GM23338 (cell line): ENCODE measurements at regions not wholly inside any gene's neighbourhood (a gene's known extent, or its start where the extent isn't known, plus 50 kb on each side); places are given as distances from the start of the nearest gene placed in this dataset.

Source experiments
- ATAC-seq: fragments of 200-7000 bp; cut with Tn5 transposase; 3 replicates; pipeline ENCODE4 v1.9.1; 2020
- DNase-seq: peaks from one replicate; pipeline ENCODE4 v3.0.0-alpha.2; 2015; ENCODE audit warnings: low spot score
- H2AFZ ChIP-seq: fragments of 200-600 bp; sonication (generic); 2 replicates; pipeline ENCODE4 v1.8.0; 2016; ENCODE audit warnings: antibody characterized with exemption, mild to moderate bottlenecking, moderate library complexity
- H3F3A ChIP-seq: fragments of 200-600 bp; sonication (generic); replicated peaks from 2 replicates; pipeline ENCODE4 v1.8.0; 2017; ENCODE audit warnings: antibody characterized with exemption, mixed run types, low read depth
- H3K27ac ChIP-seq: fragments of 200-600 bp; sonication (generic); 2 replicates; pipeline ENCODE4 v1.6.1; 2016; ENCODE audit warnings: low read depth
- H3K27me3 ChIP-seq: fragments of 200-600 bp; sonication (generic); 2 replicates; pipeline ENCODE4 v1.8.0; 2016; ENCODE audit warnings: mild to moderate bottlenecking, mixed run types, moderate library complexity; ENCODE audit not compliant: insufficient read depth
- H3K36me3 ChIP-seq: fragments of 200-600 bp; sonication (generic); 2 replicates; pipeline ENCODE4 v1.8.0; 2016; ENCODE audit warnings: mild to moderate bottlenecking; ENCODE audit not compliant: insufficient read depth
- H3K4me1 ChIP-seq: fragments of 200-600 bp; sonication (generic); 2 replicates; pipeline ENCODE4 v1.8.0; 2016; ENCODE audit warnings: mild to moderate bottlenecking, moderate library complexity; ENCODE audit not compliant: insufficient read depth
- H3K4me2 ChIP-seq: fragments of 200-600 bp; sonication (generic); 2 replicates; pipeline ENCODE4 v1.7.1; 2017; ENCODE audit warnings: mixed run types
- H3K4me3 ChIP-seq: fragments of 200-600 bp; sonication (generic); 2 replicates; pipeline ENCODE4 v1.6.1; 2016; ENCODE audit warnings: mixed run types
- H3K79me2 ChIP-seq: fragments of 200-600 bp; sonication (generic); replicated peaks from 2 replicates; pipeline ENCODE4 v1.8.0; 2017; ENCODE audit warnings: mild to moderate bottlenecking; ENCODE audit not compliant: insufficient read depth
- H3K9me2 ChIP-seq: fragments of 200-600 bp; sonication (generic); 2 replicates; pipeline ENCODE4 v1.8.0; 2017; ENCODE audit not compliant: insufficient read depth
- H4K20me1 ChIP-seq: fragments of 200-600 bp; sonication (generic); replicated peaks from 2 replicates; pipeline ENCODE4 v1.8.0; 2017; ENCODE audit warnings: mild to moderate bottlenecking; ENCODE audit not compliant: insufficient read depth
- H3K27ac Mint-ChIP-seq: 2 replicates; pipeline ENCODE4 v1.8.0; 2020; ENCODE audit warnings: inconsistent platforms, mild to moderate bottlenecking, moderate library complexity, mixed read lengths
- H3K27me3 Mint-ChIP-seq: 3 replicates; pipeline ENCODE4 v1.8.0; 2022; ENCODE audit warnings: low read depth, mild to moderate bottlenecking, moderate library complexity, mixed read lengths, inconsistent platforms; ENCODE audit not compliant: insufficient read depth, poor library complexity
- H3K36me3 Mint-ChIP-seq: 3 replicates; pipeline ENCODE4 v1.8.0; 2021; ENCODE audit warnings: low read depth, mild to moderate bottlenecking, inconsistent platforms, moderate library complexity, mixed read lengths
- H3K4me1 Mint-ChIP-seq: 3 replicates; pipeline ENCODE4 v1.8.0; 2020; ENCODE audit warnings: mild to moderate bottlenecking, inconsistent platforms, mixed read lengths
- H3K4me3 Mint-ChIP-seq: 3 replicates; pipeline ENCODE4 v1.8.0; 2021; ENCODE audit warnings: moderate library complexity, mild to moderate bottlenecking, inconsistent platforms, mixed read lengths
- H3K9me3 Mint-ChIP-seq: 3 replicates; pipeline ENCODE4 v1.8.0; 2020; ENCODE audit warnings: moderate library complexity, mild to moderate bottlenecking, inconsistent platforms, mixed read lengths
- CREB1 ChIP-seq: fragments of 250-450 bp; sonication (Bioruptor Pico); IDR thresholded peaks from 2 replicates; pipeline ENCODE4 v1.5.0; 2020; ENCODE audit warnings: low read depth, mild to moderate bottlenecking, moderate library complexity
- EZH2 ChIP-seq: fragments of 200-600 bp; sonication (generic); IDR thresholded peaks from one replicate; pipeline ENCODE4 v1.8.0; 2017; ENCODE audit warnings: antibody characterized with exemption, mild to moderate bottlenecking, low read depth; ENCODE audit not compliant: unreplicated experiment
- EZH2phosphoT487 ChIP-seq: fragments of 200-600 bp; sonication (generic); IDR thresholded peaks from one replicate; pipeline ENCODE4 v1.8.1; 2018; ENCODE audit warnings: antibody characterized with exemption; ENCODE audit not compliant: unreplicated experiment
- JUNB ChIP-seq: IDR thresholded peaks from one replicate; pipeline ENCODE4 v1.6.1; 2016; ENCODE audit warnings: antibody characterized with exemption; ENCODE audit not compliant: unreplicated experiment
- NANOG ChIP-seq: IDR thresholded peaks from 2 replicates; pipeline ENCODE4 v1.6.1; 2016; ENCODE audit warnings: antibody characterized with exemption, borderline replicate concordance
- POLR2AphosphoS5 ChIP-seq: IDR thresholded peaks from 2 replicates; pipeline ENCODE4 v1.6.1; 2016; ENCODE audit warnings: antibody characterized with exemption, low read depth
- ZNF114 ChIP-seq: fragments of 250-450 bp; sonication (Bioruptor Pico); IDR thresholded peaks from 2 replicates; pipeline ENCODE4 v1.5.0; 2020; ENCODE audit warnings: mild to moderate bottlenecking, moderate library complexity
- ZNF331 ChIP-seq: fragments of 250-450 bp; sonication (Bioruptor Pico); IDR thresholded peaks from 2 replicates; pipeline ENCODE4 v1.5.0; 2020; ENCODE audit warnings: low read depth, mild to moderate bottlenecking, moderate library complexity
- TF ChIP-seq, protein P1 (sequence below), 2 experiments: fragments of 200-600 bp in 1 of 2; sonication (generic) in 1 of 2; conservative IDR thresholded peaks; 2 replicates each; pipeline versions ENCODE4 v1.5.1 to v1.6.1; 2016 to 2017; ENCODE audit warnings: antibody characterized with exemption in 2 of 2, low read depth in 2 of 2, mild to moderate bottlenecking in 2 of 2, moderate library complexity in 1 of 2
- TF ChIP-seq, protein P2 (sequence below): IDR thresholded peaks from 2 replicates; pipeline ENCODE4 v1.6.1; 2016; ENCODE audit warnings: antibody characterized with exemption
- TF ChIP-seq, protein P3 (sequence below): fragments of 250-450 bp; sonication (Bioruptor Pico); IDR thresholded peaks from 2 replicates; pipeline ENCODE4 v1.5.0; 2020; ENCODE audit warnings: mild to moderate bottlenecking, moderate library complexity

- TF ChIP-seq, protein P1, sequence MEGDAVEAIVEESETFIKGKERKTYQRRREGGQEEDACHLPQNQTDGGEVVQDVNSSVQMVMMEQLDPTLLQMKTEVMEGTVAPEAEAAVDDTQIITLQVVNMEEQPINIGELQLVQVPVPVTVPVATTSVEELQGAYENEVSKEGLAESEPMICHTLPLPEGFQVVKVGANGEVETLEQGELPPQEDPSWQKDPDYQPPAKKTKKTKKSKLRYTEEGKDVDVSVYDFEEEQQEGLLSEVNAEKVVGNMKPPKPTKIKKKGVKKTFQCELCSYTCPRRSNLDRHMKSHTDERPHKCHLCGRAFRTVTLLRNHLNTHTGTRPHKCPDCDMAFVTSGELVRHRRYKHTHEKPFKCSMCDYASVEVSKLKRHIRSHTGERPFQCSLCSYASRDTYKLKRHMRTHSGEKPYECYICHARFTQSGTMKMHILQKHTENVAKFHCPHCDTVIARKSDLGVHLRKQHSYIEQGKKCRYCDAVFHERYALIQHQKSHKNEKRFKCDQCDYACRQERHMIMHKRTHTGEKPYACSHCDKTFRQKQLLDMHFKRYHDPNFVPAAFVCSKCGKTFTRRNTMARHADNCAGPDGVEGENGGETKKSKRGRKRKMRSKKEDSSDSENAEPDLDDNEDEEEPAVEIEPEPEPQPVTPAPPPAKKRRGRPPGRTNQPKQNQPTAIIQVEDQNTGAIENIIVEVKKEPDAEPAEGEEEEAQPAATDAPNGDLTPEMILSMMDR (conservative IDR thresholded peaks at IDR 0.05; ENCODE audit: low read depth in 2 of 2), result no peak
- no peak for TF ChIP-seq EZH2
- no peak for TF ChIP-seq ZNF114 (CRISPR knock-in tag)
- no peak for TF ChIP-seq CREB1 (CRISPR knock-in tag)
- TF ChIP-seq NANOG, result no peak
- TF ChIP-seq, protein P2, sequence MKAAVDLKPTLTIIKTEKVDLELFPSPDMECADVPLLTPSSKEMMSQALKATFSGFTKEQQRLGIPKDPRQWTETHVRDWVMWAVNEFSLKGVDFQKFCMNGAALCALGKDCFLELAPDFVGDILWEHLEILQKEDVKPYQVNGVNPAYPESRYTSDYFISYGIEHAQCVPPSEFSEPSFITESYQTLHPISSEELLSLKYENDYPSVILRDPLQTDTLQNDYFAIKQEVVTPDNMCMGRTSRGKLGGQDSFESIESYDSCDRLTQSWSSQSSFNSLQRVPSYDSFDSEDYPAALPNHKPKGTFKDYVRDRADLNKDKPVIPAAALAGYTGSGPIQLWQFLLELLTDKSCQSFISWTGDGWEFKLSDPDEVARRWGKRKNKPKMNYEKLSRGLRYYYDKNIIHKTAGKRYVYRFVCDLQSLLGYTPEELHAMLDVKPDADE, result no peak
- no peak for TF ChIP-seq JUNB
- TF ChIP-seq EZH2phosphoT487, result no peak
- no peak for TF ChIP-seq POLR2AphosphoS5
- no peak for TF ChIP-seq ZNF331 (CRISPR knock-in tag)
Observed at GRCh38 chr4:22595684-22596083, 79.8 kb upstream of the ADGRA3 start (continued).

GRCh38 chr4:22596409-22596808 lies 80.5 kb upstream of the ADGRA3 start:
- no peak for ATAC-seq
- peaks cover 1% of the 10 kb centered on the region for H3K27me3 Mint-ChIP-seq
- H4K20me1 ChIP-seq, result no peaks in the 10 kb centered on the region
- TF ChIP-seq, protein P3, sequence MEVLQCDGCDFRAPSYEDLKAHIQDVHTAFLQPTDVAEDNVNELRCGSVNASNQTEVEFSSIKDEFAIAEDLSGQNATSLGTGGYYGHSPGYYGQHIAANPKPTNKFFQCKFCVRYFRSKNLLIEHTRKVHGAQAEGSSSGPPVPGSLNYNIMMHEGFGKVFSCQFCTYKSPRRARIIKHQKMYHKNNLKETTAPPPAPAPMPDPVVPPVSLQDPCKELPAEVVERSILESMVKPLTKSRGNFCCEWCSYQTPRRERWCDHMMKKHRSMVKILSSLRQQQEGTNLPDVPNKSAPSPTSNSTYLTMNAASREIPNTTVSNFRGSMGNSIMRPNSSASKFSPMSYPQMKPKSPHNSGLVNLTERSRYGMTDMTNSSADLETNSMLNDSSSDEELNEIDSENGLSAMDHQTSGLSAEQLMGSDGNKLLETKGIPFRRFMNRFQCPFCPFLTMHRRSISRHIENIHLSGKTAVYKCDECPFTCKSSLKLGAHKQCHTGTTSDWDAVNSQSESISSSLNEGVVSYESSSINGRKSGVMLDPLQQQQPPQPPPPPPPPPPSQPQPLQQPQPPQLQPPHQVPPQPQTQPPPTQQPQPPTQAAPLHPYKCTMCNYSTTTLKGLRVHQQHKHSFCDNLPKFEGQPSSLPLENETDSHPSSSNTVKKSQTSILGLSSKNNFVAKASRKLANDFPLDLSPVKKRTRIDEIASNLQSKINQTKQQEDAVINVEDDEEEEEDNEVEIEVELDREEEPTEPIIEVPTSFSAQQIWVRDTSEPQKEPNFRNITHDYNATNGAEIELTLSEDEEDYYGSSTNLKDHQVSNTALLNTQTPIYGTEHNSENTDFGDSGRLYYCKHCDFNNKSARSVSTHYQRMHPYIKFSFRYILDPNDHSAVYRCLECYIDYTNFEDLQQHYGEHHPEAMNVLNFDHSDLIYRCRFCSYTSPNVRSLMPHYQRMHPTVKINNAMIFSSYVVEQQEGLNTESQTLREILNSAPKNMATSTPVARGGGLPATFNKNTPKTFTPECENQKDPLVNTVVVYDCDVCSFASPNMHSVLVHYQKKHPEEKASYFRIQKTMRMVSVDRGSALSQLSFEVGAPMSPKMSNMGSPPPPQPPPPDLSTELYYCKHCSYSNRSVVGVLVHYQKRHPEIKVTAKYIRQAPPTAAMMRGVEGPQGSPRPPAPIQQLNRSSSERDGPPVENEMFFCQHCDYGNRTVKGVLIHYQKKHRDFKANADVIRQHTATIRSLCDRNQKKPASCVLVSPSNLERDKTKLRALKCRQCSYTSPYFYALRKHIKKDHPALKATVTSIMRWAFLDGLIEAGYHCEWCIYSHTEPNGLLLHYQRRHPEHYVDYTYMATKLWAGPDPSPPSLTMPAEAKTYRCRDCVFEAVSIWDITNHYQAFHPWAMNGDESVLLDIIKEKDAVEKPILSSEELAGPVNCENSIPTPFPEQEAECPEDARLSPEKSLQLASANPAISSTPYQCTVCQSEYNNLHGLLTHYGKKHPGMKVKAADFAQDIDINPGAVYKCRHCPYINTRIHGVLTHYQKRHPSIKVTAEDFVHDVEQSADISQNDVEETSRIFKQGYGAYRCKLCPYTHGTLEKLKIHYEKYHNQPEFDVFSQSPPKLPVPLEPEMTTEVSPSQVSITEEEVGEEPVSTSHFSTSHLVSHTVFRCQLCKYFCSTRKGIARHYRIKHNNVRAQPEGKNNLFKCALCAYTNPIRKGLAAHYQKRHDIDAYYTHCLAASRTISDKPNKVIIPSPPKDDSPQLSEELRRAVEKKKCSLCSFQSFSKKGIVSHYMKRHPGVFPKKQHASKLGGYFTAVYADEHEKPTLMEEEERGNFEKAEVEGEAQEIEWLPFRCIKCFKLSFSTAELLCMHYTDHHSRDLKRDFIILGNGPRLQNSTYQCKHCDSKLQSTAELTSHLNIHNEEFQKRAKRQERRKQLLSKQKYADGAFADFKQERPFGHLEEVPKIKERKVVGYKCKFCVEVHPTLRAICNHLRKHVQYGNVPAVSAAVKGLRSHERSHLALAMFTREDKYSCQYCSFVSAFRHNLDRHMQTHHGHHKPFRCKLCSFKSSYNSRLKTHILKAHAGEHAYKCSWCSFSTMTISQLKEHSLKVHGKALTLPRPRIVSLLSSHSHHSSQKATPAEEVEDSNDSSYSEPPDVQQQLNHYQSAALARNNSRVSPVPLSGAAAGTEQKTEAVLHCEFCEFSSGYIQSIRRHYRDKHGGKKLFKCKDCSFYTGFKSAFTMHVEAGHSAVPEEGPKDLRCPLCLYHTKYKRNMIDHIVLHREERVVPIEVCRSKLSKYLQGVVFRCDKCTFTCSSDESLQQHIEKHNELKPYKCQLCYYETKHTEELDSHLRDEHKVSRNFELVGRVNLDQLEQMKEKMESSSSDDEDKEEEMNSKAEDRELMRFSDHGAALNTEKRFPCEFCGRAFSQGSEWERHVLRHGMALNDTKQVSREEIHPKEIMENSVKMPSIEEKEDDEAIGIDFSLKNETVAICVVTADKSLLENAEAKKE (CRISPR knock-in tag), result no peak
- no peak for TF ChIP-seq POLR2AphosphoS5
- no peak for TF ChIP-seq JUNB
- TF ChIP-seq NANOG, result no peak
- TF ChIP-seq CREB1 (CRISPR knock-in tag), result no peak
- TF ChIP-seq, protein P2, result no peak
- no peak for TF ChIP-seq EZH2
- TF ChIP-seq, protein P1 (conservative IDR thresholded peaks at IDR 0.05; ENCODE audit: low read depth in 2 of 2), result no peak
- no peak for TF ChIP-seq ZNF331 (CRISPR knock-in tag)

More at GRCh38 chr4:22596409-22596808, 80.5 kb upstream of the ADGRA3 start:
- no peaks in the 10 kb centered on the region for H3K27me3 ChIP-seq
- no peak overlapping the region for H3K4me2 ChIP-seq
- H3K79me2 ChIP-seq, result no peaks in the 10 kb centered on the region
- no peaks in the 10 kb centered on the region for H3F3A ChIP-seq
- no peak overlapping the region for H3K27ac ChIP-seq
- no peaks in the 10 kb centered on the region for H3K9me3 Mint-ChIP-seq
- no peak overlapping the region for H2AFZ ChIP-seq
- no peaks in the 10 kb centered on the region for H3K4me1 Mint-ChIP-seq
- H3K4me3 ChIP-seq, result no peak overlapping the region
- no peaks in the 10 kb centered on the region for H3K4me1 ChIP-seq
- no peaks in the 10 kb centered on the region for H3K9me2 ChIP-seq
- no peaks in the 10 kb centered on the region for H3K36me3 Mint-ChIP-seq
- no peak overlapping the region for H3K4me3 Mint-ChIP-seq
- no peak for DNase-seq
- no peaks in the 10 kb centered on the region for H3K36me3 ChIP-seq
- H3K27ac Mint-ChIP-seq, result no peak overlapping the region
